ENCODE measurements at regions not wholly inside any gene's neighbourhood (a gene's known extent, or its start where the extent isn't known, plus 50 kb on each side); places are given as distances from the start of the nearest gene placed in this dataset.

DNA sequence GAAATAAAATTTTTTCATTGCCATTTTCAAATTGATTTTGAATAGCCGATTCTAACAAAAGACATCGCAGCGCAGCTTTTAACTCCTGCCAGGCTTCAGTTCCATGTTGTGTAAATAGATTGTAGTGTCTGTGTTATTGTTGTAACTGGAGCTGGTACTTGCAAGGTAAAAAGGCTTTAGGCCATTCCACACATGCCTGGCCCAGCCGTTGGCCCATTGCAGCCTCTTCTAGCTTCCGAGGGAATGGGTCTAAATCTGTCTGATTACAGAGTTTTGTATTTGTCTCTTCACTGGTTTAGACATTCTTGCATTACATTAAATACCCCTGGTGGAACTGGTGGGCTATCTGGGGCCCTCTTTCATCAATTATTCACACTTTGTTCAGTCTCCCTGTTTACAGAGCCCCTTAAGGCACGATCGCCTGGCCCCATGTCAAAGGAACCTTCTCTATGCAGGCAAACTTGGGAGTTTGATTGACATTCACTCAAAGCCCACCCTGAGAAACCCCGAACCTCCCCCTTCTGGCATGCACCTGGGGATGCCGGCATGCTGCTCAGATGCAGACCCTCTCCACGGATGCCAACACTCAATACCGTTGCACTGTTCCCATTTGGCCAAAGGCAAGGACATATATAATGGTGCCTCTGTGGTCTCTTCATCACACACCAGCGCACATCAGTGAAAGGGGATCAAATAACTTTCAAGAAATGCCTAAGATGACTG, 281.7 kb upstream of the IRX2 start:
- no peak for DNase-seq

DNA sequence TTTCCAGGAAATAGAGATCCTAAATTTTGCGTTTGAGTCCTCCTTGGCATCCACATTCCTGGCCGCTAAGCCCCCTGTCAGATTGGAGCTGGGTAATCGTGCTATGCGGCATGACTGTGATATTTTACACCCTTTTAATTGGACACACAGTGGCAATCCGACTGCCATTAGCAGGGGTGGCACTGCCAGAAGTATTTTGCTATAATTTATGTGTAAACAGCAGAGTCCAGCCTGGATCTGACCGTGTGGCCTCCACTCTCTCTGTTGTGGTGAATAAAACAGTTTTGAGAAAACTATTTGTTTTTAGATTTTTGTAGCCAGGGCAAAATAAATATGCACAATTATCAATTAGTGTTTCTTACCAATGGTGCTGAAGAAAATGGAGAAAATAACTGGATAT, 281.0 kb upstream of the IRX2 start:
- DNase-seq: no peak

DNA sequence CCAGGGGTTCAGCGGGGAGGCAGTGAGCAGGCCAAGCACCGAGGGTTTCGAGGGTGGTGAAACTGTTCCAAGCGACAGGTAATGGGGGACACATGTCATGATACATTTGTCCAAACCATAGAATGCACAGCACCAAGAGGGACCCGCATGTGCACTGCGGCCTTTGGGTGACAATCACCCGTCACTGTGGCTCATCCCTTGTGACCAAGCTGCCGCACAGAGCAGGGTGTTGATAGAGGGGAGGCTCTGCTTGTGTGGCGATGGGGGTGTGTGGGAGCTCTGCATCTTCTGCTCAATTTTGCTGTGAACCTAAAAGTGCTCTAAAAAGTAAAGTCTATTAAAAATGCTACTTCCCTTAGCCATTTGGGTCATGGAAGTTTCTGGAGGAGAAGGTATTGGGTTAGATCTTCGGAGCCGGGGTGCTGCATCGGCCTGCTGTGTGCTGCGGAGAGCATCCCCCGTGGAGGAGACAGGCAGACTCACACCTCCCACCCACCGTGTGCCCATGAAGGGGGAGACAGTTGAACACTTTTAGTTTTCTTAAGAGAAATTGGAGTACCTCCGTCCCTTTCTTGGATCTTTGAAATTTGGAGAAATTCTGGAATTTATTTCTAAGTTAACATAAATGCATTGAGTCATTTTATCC, 280.4 kb upstream of the IRX2 start:
- DNase-seq: no peak

DNA sequence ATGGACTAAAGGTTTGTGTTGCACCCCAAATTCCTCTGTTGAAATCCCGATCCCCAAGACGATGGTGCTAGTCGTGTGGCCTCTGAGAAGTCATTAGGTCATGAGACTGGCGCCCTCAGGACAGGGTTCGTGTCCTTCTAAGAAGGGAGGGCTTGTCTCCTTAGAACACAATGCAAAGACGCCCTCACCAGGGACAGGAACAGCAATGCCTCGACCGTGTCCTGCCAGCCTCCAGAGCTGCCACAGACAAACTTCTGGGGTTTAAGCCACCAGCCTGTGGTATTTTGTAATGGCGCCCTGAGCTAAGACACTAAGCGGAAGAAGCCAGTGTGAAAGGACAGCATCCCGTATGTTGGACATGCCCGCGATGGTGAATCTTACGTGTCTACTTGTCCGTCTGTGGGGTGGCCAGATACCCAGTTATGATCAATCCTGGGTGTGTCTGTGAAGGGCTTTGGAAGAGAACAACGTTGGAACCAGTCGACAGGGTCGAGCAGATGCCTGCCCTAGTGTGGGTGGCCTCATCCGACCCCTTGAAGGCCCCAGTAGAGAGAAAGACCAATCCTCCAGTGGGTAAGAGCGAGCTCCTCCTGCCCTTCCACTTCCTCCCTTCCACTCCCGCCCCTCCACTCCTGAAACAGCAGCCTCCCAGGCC, 279.2 kb upstream of the IRX2 start:
- DNase-seq: no peak

DNA sequence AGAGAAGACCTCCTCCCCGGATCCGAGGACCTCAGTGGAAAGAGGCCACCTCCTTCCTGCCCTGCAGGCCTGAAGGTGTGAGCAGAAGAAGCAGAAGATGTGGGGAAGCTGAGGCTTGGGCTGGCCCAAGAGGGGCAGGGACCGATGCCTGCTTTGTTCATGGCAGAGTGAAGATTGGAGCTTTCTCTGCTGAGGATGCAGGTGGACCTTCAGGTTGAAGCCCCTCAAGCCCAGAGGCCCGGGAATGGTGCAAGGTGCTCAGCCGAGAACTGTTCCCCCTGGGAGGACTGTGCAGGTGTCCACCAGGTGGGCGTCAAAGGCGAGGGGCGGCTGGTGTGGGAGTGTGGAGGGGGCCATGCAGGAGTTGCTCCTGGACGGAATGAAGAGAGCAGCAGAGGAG, 277.9 kb upstream of the IRX2 start:
- no peak for DNase-seq

DNA sequence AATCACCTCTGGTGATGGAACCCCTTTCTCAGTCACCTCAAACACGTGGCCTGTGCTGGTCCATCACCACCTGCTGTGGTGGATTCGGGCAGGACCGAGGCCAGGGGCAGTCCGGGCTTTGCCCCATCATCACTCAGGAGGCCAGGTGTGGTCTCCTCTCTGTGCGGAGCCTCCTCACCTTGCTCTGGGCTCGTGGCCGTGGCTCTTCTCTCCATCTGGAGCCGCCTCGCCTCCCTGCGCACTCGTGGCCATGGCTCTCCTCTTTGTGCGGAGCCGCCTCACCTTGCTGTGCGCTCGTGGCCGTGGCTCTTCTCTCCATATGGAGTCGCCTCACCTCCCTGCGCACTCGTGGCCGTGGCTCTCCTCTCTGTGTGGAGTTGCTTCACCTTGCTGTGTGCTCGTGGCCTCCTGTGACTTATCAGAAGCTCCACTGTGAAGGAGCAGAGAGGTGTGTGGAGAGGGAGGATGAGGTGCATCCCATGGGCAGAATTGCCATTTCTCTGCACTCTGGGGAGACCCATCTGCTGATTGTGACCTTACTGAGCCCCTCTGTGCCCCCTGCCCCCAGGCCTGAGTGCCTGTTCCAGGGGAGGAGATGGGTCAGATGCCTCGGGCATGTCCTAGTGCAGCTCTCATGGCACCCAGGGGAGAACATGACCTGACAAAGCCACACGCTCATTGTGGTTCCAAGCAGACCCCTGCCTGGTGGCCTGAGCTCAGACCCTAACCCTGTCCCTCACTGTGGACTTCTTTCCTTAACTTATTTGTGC, 276.6 kb upstream of the IRX2 start:
- no peak for DNase-seq

DNA sequence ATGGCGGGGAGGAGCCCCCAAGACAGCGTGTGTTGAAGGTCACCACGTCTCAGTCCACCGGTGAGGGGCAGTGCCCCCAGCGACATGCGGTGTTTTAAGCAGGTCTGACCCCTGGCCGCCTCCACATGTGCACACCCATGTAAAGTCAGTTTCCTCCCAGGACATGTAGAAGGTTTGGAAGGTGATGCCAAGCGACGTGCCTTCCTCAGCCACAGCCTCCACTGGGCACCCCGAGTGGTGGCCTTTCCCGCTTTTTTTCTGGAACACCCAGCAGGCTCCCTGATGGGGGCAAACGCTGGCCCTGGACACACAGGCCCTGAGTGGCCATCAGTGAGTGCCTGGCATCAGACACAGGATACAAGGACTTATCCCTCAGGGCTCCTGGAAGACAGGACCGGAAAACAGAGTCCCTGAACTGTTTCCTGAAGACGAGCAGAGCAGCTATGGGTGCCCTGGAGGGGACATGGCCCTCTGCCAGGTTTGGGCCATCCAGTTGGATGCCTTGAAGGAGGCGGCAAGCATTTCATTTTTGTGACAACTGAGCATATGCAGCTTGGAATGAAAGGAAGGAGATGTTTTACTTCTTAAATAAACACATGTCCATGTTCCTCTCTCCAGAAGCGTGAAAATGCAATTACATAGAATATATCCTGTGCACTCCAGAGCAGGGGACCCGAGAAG, 275.8 kb upstream of the IRX2 start:
- no peak for DNase-seq

DNA sequence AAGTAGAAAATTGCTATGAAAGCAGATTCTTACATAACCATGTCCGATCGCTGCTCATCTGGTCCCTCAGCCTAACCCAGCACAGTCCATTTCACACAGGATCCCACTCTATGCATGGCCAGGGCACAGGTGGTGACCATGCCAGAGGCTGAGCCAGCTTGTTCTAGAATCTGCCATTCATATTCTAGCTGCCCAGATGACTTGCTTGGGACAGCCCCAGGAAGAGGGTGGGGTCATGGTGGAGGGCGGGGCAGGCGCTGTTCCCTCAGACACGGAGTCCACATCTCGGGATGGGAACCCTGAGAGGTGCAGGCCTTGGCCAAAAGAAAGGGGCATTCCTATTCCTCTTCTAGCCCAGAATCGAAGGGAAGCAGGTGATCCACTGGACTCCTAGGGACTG, 275.2 kb upstream of the IRX2 start:
- no peak for DNase-seq

DNA sequence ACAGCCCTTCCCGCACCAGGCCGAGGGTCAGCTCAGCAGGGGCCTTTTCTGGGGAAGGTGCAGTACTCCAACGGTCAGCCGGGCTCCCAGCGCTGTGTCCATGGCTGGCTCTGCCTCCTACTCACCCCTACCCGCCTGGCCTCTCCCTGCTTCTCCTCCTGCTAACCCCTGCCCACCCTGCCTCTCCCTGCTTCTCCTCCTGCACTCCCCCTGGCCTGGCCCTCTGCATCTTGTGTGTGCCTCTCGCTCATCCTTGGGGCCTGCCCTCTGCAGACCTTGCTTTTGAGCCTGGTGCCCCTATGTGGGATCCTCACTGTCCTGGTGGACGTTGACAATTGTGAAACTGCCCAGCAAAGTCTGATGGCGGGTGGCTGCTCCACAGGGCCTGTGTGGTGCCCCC, 274.6 kb upstream of the IRX2 start:
- no peak for DNase-seq

DNA sequence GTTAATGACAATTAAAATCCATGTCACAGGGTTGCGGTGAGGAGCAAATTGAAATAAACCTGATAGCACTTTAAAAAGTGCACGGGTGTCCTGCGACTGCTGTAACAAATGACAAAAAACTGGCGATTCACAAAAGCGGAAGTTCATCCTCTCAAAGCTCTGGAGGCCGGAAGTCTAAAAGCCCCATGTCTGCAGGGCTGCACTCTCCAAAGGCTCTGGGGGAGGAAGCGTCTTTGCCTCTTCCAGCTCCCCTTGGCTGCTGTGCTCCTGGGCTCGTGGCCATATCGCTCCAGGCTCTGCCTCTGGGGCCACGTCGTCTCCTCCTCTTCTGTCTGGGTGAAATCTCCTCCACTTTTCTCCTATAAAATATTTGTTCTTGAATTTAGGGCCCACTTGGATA, 273.9 kb upstream of the IRX2 start:
- no peak for DNase-seq

DNA sequence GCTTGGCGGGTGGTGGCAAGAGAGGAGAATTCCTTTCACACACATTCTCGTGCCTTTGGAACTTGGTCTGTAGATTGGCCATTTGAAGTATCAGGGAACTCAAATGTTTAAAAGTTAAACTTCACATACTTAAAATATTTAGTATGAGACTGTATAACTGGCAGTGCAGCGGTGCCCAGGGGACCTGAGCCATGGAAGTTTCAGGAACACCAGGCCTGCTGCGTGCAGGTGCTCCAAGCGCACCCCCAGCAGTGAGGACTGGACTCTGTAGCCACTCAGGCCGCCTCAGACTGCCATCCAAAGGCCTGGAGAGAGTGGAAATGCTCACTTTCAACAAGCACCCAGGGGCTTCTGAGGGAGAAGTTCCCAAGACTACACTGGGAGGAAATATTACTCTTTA, 273.5 kb upstream of the IRX2 start:
- no peak for DNase-seq

DNA sequence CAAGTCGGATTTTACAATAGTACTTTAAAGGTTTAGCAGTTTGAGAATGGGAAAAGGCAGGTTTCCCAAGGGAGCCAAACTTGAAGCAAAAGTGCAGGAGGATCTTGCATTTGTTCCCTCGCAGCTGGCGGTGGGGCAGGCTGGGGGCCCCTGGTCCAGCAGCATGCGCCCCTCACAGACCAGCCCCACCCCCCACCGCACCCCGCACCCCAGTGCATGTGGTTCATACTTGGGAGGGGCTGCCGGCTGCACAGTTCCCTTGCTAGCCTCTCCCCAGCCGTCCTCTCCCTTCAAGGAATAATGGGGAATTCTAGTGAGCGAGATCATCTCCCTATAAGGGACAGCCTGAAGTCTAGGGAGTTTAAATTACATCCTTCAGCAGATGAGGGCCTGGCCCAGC, 273.1 kb upstream of the IRX2 start:
- no peak for DNase-seq

DNA sequence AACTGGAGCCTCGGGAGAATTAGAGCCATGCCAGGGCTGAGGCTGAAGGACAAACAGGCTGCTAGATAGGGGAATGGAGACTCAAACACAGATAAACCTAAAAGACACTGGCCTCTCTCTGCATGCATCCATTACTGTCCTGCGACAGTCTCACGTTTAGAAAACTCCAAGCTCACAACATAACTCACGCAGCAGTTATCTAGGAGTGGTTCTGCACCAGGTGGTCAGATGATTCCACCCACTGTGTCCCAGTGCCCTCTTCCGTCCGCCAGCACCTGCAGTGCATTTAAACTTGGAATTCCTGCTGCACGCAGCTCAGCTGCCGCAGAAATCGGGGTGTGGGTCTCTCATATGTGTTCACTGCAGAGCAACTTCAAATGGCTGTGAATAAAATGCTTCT, 272.6 kb upstream of the IRX2 start:
- DNase-seq: no peak

DNA sequence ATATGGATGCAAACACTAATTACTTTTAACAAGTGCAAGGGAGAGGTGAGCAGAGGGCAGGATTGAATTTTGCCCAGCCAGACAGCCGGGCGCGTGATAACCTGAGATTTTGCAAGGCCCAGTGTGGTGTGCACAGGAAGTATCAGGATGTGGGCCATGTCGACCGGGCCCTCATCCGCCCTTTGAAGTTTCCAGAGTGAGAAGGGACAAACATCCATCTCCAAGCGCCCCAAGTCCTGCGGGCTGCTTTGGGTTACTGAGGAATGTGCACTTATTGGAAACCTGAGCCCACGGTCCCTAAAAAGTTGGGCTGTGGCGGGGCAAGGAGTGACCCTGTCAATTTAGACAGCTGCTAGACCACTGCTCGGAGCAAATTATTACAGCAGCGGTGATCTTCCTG, 272.2 kb upstream of the IRX2 start:
- DNase-seq: no peak

DNA sequence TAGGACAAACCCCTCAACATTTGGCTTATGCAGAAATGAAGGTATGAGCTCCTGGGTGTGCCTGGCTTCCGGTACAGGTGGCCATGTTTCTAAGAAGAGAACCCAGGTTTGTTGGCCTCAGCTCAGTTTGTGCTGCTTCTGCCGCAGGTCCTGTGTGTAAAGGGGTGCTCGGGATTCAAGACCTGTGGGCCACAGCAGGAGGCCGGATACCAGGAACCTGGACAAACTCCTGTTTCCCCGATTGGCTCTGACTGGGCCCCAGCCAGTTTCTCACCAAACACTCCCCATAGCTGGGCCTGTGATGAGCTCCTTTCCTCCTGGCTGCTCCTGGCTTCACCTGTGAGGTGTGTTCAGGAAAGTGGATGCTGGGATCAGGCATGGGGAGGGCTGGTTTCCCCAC, 271.2 kb upstream of the IRX2 start:
- no peak for DNase-seq

DNA sequence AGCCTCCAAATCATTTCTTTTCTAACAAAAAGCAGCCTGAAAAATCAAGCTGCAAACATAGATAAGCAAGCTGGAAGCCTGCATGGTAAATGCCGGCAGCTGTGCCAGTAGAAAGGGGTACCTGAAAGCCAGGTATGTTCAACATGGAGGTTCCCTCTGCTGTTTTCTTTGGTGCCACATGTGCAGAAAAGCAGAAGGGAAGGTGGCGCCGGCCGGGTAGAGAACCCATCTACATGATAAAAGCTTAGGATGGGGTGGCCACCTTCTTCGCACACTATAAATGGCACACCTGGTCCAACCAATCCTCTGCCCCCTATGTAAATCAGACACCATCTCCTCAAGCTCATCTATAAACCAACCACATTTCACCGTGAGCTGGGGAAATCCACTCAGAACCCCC, 268.9 kb upstream of the IRX2 start:
- DNase-seq: no peak

DNA sequence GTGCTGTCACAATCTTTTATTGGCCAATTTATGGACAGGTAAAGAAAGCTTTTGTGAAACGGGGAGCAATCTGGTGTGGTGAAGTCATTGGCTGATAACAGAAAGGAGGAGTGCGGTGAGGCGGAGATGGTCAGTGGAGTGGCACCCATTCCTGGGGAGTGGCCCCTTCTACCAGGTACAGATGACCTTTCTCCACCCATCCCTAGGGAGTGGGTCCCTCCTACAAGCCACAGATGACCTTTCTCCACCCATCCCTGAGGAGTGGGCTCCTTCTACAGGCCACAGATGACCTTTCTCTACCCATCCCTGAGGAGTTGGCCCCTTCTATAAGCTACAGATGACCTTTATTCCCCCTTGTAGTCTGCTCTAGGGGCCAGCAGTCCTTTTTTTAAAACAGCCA, 267.6 kb upstream of the IRX2 start:
- no peak for DNase-seq

DNA sequence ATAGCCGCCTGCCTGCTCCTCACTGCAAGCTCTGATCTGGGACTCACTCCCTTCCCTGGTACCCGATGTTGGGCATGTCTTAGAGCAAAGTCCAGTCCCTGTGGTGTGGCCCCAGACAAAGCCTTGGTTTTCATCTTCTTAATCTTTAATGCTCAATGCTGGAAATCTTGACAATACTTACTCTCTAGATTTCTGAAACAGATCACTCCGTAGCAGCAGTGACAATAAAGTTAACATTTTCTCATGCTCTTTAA, 260.2 kb upstream of the IRX2 start:
- no peak for DNase-seq

DNA sequence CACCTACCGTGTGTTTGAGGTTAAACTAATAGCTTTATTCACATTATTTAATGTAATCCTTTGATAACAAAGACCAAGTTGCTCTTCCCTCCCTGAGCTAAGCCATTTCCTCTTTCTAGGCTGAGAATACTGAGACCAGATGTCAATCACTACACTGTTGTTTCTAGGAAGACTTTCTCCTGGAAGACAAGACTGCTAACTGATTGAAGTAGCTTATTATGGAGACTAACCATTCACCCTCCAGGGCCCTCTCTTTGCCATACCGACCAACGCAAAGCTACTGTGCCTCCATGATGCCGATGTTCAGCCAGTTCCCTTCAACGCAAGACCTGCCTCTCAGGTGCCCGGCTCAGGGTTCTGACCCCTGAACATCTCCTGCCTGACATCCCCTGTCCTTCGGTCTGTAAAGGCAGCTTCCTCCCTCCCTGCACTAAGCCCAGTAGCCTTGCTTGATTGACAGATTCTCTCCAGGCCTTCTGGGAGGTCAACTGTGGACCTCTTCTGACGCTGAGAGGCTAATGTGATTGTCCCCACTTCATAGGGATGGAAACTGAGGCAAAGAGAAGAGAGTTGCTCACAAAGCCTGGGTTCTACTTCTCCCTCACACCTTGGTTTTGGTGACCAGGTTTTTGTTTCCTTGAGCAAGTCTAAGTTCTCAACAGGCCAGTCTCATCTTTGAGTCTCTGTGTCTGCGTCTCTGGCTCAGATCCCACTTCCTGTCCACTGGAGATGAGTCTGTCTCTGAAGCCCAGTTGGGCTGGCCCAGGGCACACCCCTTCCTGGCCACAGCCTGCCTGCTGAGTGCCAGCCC, 259.7 kb upstream of the IRX2 start:
- DNase-seq: no peak

DNA sequence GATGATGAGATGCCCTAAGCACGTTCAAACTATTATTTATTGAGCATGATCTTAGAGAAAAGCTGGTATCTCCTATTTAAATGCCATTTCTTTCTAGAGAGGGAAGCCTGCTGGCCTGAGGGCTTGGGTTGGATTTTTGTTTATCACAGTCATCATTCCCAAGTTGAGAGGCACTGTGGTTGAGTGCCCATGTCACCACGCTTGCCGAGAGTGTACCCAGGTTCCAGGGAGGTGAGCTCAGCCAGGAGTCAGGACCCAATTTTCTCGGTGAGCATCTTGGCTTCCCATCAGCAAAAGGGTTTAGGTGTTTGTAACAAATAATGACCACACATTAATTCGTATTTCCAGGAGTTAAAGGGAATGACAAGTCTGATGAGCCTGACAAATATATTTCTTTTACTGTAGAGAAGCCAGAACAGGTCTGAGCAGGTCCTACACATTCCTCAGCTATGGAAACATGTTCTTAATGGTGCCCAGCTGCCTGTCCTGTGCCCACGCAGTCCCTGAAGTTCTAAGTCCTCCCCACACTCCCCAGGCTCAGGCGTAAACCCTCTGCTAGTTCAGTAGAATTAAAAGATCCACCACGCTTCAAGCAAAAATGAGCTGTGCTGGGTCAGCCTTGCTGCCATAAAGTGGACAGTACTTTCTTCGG, 258.9 kb upstream of the IRX2 start:
- no peak for DNase-seq

DNA sequence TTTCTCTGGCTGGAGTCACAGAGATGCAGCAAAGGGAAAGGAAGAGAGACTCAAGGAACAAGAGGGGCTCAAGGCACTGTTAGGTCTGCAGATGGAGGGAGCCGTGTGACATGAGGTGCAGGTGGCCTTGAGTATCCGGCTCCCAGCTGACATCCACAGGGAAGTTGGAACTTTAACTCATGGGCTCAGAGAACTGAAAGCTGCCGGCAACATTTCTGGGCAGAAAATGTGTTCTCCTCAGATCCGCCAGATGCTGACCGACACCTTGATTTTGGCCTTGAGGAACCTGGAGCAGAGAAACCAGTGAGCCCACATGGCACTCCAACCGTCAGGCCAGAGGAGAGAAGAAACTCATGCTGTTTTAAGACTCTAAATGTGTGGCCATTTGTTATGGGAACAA, 258.1 kb upstream of the IRX2 start:
- no peak for DNase-seq

DNA sequence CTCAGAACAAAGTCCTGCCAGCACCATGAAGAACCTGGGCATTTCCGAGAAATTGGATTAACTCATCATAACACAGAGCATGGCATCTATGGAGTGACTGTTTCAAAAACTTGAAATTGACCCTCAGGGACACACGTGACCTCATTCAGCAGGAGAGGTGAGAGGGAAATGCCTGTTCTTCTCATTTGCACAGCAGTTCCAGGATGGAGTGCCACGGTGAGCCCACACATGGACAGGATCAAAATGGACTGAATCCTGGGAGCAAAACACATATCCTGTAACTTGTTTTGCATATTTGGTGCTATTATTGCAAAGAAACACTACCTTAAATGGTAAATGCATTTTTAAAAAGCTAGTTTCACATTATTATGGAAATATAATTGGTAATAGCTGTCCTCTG, 256.1 kb upstream of the IRX2 start:
- DNase-seq: no peak

Data from hippocampal formation (tissue), 2 donors.